Left lung (tissue), 4 donors: ENCODE measurements at regions not wholly inside any gene's neighbourhood (a gene's known extent, or its start where the extent isn't known, plus 50 kb on each side); places are given as distances from the start of the nearest gene placed in this dataset.

ENCODE experiments used
- ATAC-seq: fragments of 200-7000 bp; cut with Tn5 transposase; one replicate; pipeline ENCODE4 v1.9.1; 2020; ENCODE audit warnings: moderate library complexity
- DNase-seq, 4 donors: peaks; one replicate each; pipeline ENCODE4 v3.0.0-alpha.2; 2013 to 2020
- H3K27ac ChIP-seq, 2 donors: fragments of 200-600 bp; sonication (generic) in 1 of 2; one replicate each; pipeline versions ENCODE4 v1.5.0 to v1.8.0; 2020 to 2021
- H3K27me3 ChIP-seq, 2 donors: fragments of 200-600 bp; sonication (generic) in 1 of 2; one replicate each; pipeline versions ENCODE4 v1.5.0 to v1.8.0; 2020 to 2021
- H3K36me3 ChIP-seq, 2 donors: fragments of 200-600 bp; sonication (generic) in 1 of 2; one replicate each; pipeline versions ENCODE4 v1.5.0 to v1.8.0; 2020 to 2021
- H3K4me1 ChIP-seq, 2 donors: fragments of 200-600 bp; one replicate each; pipeline ENCODE4 v1.8.0; 2021
- H3K4me3 ChIP-seq, 2 donors: fragments of 200-600 bp; sonication (generic) in 1 of 2; one replicate each; pipeline versions ENCODE4 v1.5.0 to v1.8.0; 2020 to 2021; ENCODE audit warnings: mild to moderate bottlenecking in 1 of 2
- H3K9me3 ChIP-seq, 2 donors: fragments of 200-600 bp; sonication (generic) in 1 of 2; one replicate each; pipeline versions ENCODE4 v1.5.0 to v1.8.0; 2020 to 2021
- CTCF ChIP-seq, 2 donors: fragments of 200-600 bp; sonication (generic) in 1 of 2; IDR thresholded peaks; one replicate each; pipeline versions ENCODE4 v1.5.0 to v1.8.0; 2021; ENCODE audit warnings: antibody characterized with exemption in 2 of 2
- intact Hi-C, 2 donors: fragments of 100-400 bp; cut with DNase I; formaldehyde crosslinking; loops; one replicate each; pipeline versions ENCODE4 v1.11.2 to v1.14.2; 2022
- donor health status: DM: no; HTN: yes; CAD: no.
- donor health status: DM: no; HTN: no; CAD: no.

GRCh38 chr4:159767406-159767805, 664.5 kb downstream of the RAPGEF2 start:
- Histone ChIP-seq H3K9me3 (no peaks in the 10 kb centered on the region), H3K4me1 (no peaks in the 10 kb centered on the region), H3K27ac (no peak overlapping the region), H3K4me3 (no peak overlapping the region), H3K36me3 (no peaks in the 10 kb centered on the region), H3K27me3 (no peaks in the 10 kb centered on the region)
- TF ChIP-seq CTCF (IDR thresholded peaks at IDR 0.05), result no peak
- DNase-seq, result no peak
- no peak for ATAC-seq
- intact Hi-C loops, result no loop called here

- DNase-seq, result no peak
- H3K27ac ChIP-seq, result no peak overlapping the region
- ATAC-seq, result no peak
- TF ChIP-seq CTCF (IDR thresholded peaks at IDR 0.05), result no peak
- intact Hi-C loops, result no loop called here
- no peaks in the 10 kb centered on the region for H3K9me3 ChIP-seq
- H3K4me3 ChIP-seq, result no peak overlapping the region
- H3K4me1 ChIP-seq, result no peaks in the 10 kb centered on the region
- H3K36me3 ChIP-seq, result no peaks in the 10 kb centered on the region
- no peaks in the 10 kb centered on the region for H3K27me3 ChIP-seq
Observed at GRCh38 chr4:159768016-159768415, 665.1 kb downstream of the RAPGEF2 start.

GRCh38 chr4:159770401-159770800, 667.5 kb downstream of the RAPGEF2 start:
- H3K9me3 ChIP-seq, result no peaks in the 10 kb centered on the region
- no peak for ATAC-seq
- intact Hi-C loops, result no loop called here
- no peak for DNase-seq
- H3K36me3 ChIP-seq, result no peaks in the 10 kb centered on the region
- no peak for TF ChIP-seq CTCF (IDR thresholded peaks at IDR 0.05)
- H3K27me3 ChIP-seq, result no peaks in the 10 kb centered on the region
- H3K27ac ChIP-seq, result no peak overlapping the region
- H3K4me3 ChIP-seq, result no peak overlapping the region
- no peaks in the 10 kb centered on the region for H3K4me1 ChIP-seq

GRCh38 chr4:159770969-159771368, 668.1 kb downstream of the RAPGEF2 start:
- no peak for TF ChIP-seq CTCF (IDR thresholded peaks at IDR 0.05)
- intact Hi-C loops, result no loop called here
- H3K27ac ChIP-seq, result no peak overlapping the region
- DNase-seq (no peak), ATAC-seq (no peak)
- H3K36me3 ChIP-seq, result no peaks in the 10 kb centered on the region
- no peak overlapping the region for H3K4me3 ChIP-seq
- H3K27me3 ChIP-seq, result no peaks in the 10 kb centered on the region
- H3K4me1 ChIP-seq, result no peaks in the 10 kb centered on the region
- H3K9me3 ChIP-seq, result no peaks in the 10 kb centered on the region

- H3K9me3 ChIP-seq, result no peaks in the 10 kb centered on the region
- intact Hi-C loops, result no loop called here
- ATAC-seq (no peak), DNase-seq (no peak)
- no peak overlapping the region for H3K4me3 ChIP-seq
- TF ChIP-seq CTCF (IDR thresholded peaks at IDR 0.05), result no peak
- no peaks in the 10 kb centered on the region for H3K36me3 ChIP-seq
- no peaks in the 10 kb centered on the region for H3K27me3 ChIP-seq
- no peaks in the 10 kb centered on the region for H3K4me1 ChIP-seq
- H3K27ac ChIP-seq, result no peak overlapping the region
Observed at GRCh38 chr4:159776961-159777360, 674.1 kb downstream of the RAPGEF2 start.
